GM21390 (cell line): ENCODE measurements at regions not wholly inside any gene's neighbourhood (a gene's known extent, or its start where the extent isn't known, plus 50 kb on each side); places are given as distances from the start of the nearest gene placed in this dataset.
"Not testable (repeated sequence)": the region's sequence is repeated elsewhere in the genome, so short reads cannot be mapped to it uniquely, and the experiment has no call there.

ENCODE experiments used
- ATAC-seq: cut with Tn5 transposase; IDR thresholded peaks from one replicate; pipeline ENCODE4 v1.9.1; 2021; ENCODE audit not compliant: unreplicated experiment

GRCh38 chr11:34830648-34831047 is 85.5 kb downstream of the APIP start:
- no peak for ATAC-seq

- ATAC-seq = no peak
Measured at GRCh38 chr11:34830035-34830434, 86.1 kb downstream of the APIP start.

GRCh38 chr11:34827228-34827627 is 89.0 kb downstream of the APIP start:
- no peak for ATAC-seq

- ATAC-seq = no peak
Measured at GRCh38 chr11:34826384-34826726, 89.8 kb downstream of the APIP start.

GRCh38 chr11:34825670-34826383 is 90.4 kb downstream of the APIP start:
- no peak for ATAC-seq

GRCh38 chr11:34825315-34825669 is 90.9 kb downstream of the APIP start:
- no peak for ATAC-seq

- ATAC-seq = no peak
Measured at GRCh38 chr11:34824425-34824824, 91.8 kb downstream of the APIP start.

- ATAC-seq = no peak
Measured at GRCh38 chr11:34823639-34824038, 92.5 kb downstream of the APIP start.

GRCh38 chr11:34823197-34823596 is 93.0 kb downstream of the APIP start:
- no peak for ATAC-seq

- ATAC-seq = no peak
Measured at GRCh38 chr11:34819740-34820482, 96.3 kb downstream of the APIP start.

GRCh38 chr11:34817812-34818211 is 98.4 kb downstream of the APIP start:
- not testable (repeated sequence) for ATAC-seq

GRCh38 chr11:34816698-34817213 is 99.4 kb downstream of the APIP start:
- no peak for ATAC-seq

GRCh38 chr11:34812905-34813576 is 103.1 kb downstream of the APIP start:
- no peak for ATAC-seq

- no peak for ATAC-seq
Measured at GRCh38 chr11:34811858-34812257, 104.3 kb downstream of the APIP start.

- no peak for ATAC-seq
Measured at GRCh38 chr11:34810107-34810562, 106.0 kb downstream of the APIP start.

GRCh38 chr11:34809191-34810106 is 106.7 kb downstream of the APIP start:
- ATAC-seq = no peak

GRCh38 chr11:34806875-34807274 is 109.3 kb downstream of the APIP start:
- no peak for ATAC-seq

- ATAC-seq = no peak
Measured at GRCh38 chr11:34805937-34806336, 110.2 kb downstream of the APIP start.

- ATAC-seq = no peak
Measured at GRCh38 chr11:34799848-34800247, 116.3 kb downstream of the APIP start.

- ATAC-seq = no peak
Measured at GRCh38 chr11:34798985-34799384, 117.2 kb downstream of the APIP start.

GRCh38 chr11:34797497-34797896 is 118.7 kb downstream of the APIP start:
- ATAC-seq = not testable (repeated sequence)
